NCI-H1436 treated with DMSO at 0.1 percent for 48 hours (cell line): ENCODE measurements at regions not wholly inside any gene's neighbourhood (a gene's known extent, or its start where the extent isn't known, plus 50 kb on each side); places are given as distances from the start of the nearest gene placed in this dataset.
"Not testable (repeated sequence)": the region's sequence is repeated elsewhere in the genome, so short reads cannot be mapped to it uniquely, and the experiment has no call there.

Experiments used
- DNase-seq: peaks from one replicate; lab custom pipeline; 2025; lab: John Stamatoyannopoulos, UW

DNA sequence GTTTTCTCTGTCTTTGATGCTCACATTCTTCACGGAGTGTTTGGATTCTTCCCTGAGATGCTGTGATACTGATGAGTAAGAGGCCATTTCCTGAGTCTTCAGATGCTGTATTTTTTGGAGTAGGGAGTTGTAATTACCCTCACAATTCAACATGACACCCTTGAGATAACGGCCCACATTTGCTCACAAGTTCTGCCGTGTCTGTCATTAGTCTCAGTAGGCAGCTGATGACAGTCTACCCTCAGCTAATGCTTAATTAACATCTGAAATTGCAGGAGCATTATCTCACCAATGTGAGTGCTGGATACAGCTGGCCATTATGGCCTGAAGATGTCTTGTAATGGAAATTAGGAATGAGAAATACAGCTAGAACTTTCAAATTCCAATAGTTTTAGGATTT, 307.1 kb upstream of the ADCY2 start:
- DNase-seq: no peak

DNA sequence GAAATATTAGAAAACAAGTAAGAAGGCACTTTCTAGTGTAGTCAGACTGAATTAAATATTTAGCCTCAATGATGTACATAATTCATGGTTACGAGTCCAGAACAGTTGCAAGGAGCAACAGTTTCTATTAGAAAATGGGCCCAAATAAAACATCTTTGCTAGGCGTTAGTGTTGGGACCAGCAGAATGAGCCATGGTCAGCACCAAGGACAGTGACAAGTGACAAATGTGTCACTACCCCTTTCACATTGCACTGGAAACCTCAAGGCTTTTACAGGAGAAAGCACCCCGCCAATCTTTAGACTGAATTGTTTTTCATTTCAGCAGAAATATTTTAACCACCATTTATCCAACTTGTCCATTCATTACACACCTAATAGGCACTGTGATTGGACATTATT, 301.3 kb upstream of the ADCY2 start:
- no peak for DNase-seq

DNA sequence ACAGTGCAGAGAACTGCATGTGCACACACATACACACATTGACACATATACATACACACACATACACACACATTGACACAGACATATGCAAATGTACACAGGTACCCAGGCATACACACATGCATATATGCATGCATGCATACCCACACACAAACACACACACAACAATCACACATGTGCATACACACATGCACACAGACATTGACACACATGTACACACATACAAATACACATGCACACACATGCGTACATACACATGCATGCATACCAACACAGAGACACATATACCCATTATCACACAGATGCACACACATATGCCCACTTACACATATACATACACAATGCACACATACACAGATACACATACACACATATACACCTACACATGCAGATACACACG, 299.6 kb upstream of the ADCY2 start:
- no peak for DNase-seq

DNA sequence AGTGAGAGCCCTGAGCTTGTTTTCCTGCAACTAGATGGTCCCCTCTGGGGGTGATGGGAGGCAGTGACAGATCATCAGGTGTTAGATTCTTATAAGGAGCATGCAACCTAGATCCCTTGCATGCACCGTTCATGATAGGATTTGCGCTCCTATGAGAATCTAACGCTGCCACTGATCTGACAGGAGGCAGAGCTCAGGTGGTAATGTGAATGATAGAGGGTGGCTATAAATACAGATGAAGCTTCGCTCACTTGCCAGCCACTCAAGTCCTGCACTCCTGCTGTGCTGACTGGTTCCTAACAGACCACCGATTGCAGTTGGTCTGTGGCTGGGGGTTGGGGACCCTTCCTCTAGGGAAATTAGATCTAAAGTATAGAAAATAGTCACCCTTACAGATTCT, 290.6 kb upstream of the ADCY2 start:
- no peak for DNase-seq

DNA sequence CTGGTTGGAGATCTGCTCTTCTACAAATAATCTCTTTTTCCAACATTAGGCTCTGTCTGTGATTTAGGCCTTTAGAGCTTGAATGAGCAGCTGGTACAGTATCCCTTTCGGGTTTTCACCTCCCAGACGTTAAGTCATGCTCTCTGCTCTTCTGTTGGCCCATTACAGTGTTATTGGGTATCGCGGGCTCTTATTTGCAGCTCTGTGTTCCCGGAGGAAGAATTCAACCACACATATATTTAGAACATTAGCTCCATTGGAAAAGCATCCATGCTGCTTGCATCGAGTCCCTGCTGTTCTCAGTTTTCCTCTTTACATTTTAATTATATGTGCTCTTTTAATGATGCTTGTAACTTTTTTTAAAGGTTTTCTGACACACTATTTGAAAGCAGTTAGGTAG, 278.0 kb upstream of the ADCY2 start:
- DNase-seq: no peak

DNA sequence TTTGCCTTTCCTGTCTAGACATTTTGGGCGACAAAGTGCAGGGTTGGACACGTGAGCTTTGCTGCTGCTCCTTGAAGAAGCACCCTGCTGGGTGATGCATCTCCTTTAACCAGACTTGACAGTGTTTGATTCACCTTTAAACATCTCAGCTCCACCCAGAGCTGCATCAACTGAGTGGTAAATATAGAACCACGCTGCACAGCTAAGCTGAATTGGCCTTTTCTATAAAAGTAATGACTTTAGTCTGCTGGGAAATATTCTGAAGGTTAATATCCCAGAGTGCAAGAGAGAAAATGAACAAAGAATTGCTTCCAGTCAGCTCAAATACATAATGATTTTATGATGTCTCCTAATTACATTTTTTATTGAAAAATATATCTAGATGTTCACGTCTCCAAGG, 264.3 kb upstream of the ADCY2 start:
- DNase-seq: no peak

DNA sequence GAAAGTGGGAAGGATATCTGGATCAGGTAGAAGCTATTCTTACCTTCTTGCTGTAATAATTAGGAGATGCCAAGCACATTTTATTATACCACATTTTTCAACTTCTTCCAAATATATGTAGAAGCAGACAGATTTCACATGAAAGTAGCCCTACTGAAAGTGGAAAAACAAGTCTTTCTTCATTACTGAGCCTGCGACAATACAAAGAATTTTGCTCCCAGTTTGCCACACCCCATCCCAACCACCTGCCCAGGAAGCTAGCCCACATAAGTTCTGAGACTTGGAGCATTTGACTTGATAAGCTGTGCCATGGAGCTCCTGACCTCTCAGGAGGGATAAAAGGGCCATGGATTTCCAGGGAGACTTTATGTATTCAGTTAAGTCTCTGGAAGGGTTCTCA, 249.1 kb upstream of the ADCY2 start:
- no peak for DNase-seq

DNA sequence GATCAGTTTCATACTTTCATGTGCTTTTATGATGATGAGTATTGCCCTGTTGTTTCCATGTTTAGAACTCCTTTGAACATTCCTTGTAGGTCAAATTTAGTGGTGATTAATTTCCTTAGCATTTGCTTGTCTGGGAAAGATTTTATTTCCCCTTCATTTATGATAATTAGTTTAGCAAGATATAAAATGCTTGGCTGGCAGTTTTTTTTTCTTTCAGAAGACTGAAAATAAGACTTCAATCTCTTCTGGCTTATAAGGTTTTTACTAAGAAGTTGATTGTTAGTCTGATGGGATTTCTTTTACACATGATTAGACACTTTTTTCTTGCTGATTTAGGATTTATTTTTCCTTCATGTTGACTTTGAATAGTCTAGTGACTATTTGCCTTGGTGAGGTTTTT, 238.9 kb upstream of the ADCY2 start:
- no peak for DNase-seq

DNA sequence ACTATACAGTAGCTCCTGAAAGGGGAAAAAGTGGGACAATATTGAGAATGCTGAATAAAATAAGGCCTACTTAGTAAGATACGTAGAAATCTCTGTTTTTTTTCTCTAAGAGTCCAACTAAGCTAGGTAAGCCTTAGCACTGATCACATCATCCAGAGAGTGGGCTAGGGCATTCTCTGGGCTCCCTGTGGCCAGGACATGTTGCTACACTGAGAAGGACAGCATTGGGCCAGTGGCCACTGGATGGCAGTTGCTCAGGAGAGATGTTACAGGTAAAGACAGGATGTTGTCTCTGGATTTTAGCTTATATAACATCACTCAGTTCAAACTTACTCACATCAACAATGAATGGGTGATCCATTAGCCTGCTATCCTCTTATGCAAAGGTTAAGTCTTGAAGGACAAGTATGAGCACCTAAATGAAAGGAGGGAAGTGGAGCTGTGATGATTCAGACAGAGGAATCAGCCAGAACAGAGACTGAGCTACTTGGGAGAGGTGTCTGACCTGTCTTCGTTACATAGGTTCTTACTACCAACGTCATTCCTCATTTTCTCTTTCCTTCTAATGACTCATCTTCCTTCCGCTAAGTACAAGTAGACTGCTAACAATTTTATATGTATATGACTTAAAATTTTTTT, 226.6 kb upstream of the ADCY2 start:
- no peak for DNase-seq

DNA sequence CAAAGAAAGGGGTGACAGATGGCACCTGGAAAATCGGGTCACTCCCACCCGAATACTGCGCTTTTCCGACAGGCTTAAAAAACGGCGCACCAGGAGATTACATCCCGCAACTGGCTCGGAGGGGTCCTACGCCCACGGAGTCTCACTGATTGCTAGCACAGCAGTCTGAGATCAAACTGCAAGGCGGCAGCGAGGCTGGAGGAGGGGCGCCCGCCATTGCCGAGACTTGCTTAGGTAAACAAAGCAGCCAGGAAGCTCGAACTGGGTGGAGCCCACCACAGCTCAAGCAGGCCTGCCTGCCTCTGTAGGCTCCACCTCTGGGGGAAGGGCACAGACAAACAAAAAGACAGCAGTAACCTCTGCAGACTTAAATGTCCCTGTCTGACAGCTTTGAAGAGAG, 225.2 kb upstream of the ADCY2 start:
- not testable (repeated sequence) for DNase-seq

DNA sequence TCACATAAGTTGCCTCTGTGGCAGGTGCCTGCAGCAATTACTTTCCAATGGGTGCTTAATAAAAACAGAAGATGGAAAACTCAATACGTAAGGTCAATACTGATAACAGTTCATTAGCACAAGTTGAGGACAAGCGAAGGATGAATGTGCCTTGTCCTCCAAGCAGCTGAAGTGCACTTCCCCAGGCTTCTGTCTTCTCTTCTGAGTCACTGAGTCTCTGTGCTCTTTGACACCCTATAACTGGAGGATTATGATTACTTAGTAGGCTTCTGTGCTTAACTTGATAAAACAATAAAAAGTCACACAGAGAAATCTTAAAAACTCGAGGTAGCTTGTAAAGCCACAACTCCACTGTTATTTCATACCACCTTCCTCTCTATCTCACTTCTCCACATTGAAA, 216.6 kb upstream of the ADCY2 start:
- DNase-seq: no peak

DNA sequence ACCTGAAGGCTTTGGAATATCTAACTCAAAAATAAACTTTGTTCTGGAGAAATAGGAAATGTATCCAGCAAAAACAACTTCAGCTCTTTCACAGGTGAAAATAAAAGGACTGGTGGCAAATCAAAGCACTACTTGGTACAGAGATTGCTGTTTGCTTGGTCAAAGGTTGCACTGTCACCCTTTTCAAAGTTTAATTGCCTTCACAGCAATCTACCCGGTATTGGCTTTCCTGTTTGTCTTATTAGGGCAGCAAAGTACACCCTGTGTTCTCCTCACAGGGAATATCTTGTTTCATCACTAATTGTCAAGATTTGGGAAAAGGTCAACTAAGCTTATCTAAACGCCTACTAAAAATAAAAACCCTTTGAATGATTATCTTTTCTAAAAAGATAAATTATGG, 214.1 kb upstream of the ADCY2 start:
- DNase-seq: peak; percentile 12

DNA sequence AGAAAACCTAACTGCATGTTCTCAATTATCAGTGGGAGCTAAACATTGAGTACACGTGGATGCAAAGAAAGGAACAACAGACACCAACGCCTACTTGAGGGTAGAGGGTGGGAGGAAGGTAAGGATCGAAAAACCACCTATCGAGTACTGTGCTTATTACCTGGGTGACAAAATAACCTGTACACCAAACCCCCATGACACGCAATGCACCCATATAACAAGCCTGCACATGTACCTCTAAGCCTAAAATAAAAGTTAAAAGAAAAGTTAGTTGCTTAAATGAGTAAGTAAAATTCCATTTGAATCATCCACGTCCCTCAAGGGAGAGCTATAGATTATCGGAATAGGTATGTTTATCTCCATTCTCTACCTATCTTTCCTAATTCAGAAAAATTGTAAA, 210.2 kb upstream of the ADCY2 start:
- no peak for DNase-seq

DNA sequence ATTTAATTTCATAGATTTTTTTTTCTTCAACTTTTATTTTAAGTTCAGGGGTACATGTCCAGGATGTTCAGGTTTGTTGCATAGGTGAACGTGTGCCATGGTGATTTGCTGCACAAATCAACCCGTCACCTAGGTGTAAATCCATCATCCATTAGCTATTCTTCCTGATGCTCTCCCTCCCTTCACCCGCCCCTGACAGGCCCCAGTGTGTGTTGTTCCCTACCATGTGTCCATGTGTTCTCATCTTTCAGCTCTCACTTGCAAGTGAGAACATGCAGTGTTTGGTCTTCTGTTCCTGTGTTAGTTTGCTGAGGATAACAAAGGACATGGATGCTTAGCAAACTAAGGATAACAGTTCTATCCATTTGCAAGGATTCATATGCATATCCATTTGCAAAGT, 209.1 kb upstream of the ADCY2 start:
- no peak for DNase-seq

DNA sequence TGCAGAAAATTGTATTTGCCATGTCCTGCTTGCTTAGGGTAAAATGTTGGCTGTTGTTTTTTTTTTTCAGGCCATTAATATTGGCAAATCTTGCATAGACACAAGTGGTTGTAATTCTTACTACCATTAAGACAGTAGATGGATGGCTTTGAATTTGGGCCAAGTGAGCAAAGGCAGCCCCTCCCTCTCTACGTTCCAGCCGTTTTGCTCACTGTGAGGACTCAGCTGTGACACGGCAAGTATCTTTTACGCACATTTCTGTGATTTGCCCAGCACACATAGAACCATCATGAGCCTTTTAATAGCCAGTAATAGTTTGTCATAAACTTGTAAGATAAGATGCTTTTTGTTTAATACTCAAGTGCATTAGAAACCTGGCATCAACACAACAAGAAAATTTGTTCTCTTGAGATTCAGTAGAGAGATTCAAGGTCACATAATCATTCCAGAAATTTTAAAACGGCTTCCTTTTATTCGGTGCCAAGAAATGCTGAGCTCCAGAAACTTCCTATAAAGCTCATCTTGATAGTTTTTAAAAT, 205.2 kb upstream of the ADCY2 start:
- no peak for DNase-seq

DNA sequence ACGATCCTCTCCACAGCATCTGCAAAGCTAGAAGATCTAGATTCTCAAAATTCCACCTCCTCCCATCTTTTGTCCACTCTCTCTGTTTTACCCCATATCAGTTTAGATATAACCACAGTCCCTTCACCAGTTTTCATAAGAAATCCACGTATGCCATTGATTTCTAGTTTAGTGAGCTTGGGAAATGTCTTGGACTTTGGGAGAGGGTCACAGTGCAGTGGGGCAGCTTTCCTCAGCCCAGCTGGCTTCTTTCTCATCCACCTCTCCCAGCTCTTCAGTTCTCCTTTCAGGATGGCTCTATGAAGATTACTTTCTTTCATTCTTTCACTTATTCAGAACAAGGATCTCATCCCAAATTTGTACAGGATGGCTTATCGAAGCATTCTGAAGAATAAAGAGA, 203.9 kb upstream of the ADCY2 start:
- DNase-seq: no peak

DNA sequence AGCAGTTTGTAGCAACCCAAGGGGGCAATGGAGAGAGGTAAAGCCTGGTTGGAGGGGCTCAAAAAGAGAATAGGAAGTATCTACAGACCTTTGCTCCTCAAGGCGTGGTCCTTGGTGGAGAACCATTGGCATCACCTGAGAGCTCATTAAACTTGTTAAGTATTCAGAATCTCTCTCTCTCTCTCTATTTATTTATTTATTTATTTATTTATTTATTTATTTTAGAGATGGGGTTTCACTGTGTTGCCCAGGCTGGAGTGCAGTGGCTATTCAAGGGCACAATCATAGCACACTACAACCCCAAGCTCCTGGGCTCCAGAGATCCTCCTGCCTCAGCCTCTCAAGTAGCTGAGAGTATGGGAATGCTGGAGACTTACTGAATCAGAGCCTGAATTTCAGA, 193.1 kb upstream of the ADCY2 start:
- no peak for DNase-seq

DNA sequence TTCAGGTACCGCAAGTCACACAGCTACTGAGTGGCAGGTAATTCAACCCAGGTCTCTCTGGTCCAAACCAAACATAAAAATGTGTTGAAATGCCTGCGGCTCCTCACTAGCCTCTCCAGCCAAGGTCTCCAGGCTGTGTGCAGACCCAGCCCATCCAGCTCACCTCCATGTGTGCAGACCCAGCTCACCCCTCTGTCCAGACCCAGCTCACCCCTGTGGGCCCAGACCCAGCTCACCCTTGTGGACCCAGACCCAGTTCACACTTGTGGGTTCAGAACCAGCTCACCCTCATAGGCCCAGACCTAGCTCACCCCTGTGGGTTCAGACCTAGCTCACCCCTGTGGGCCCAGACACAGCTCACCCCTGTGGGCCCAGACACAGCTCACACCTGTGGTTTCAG, 188.0 kb upstream of the ADCY2 start:
- DNase-seq: no peak

DNA sequence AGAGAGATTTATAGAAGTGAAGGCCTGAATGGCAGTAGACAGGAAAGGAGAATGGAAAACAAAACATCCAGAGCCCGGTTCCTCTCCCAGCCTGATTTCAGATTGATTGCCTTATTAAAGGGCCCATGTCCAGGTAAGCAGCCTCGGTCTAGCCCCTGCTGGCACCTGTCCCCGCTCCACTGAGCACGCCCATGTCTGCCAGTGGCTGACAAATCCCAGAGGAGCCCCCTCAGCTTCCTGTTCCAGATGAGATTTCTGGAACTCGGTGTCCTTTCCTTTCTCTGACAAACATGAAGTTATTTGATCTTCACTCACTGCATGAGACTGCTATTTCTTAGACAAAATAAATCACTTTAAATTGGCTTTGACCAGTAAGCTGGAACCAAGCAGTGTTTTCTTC, 187.0 kb upstream of the ADCY2 start:
- DNase-seq: peak; percentile 94

DNA sequence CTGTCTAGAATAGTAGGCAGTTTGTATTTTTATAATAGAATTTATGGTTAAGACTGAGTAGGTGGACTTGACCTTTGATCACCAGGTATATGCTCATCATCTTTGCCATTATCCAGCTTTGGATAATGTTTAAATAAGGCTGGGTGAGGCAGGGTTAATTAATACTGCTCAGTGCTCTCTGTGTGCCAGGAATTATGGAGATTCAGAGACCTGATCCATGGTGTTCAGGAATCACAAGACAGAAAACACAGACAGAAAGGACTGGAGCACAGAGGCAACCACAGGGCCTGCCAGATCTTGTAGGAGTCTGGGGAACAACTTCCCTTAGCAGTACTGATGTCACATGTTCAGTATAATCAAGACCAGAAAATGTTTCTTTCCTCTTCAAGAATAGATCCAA, 186.3 kb upstream of the ADCY2 start:
- peak; percentile 70 for DNase-seq

DNA sequence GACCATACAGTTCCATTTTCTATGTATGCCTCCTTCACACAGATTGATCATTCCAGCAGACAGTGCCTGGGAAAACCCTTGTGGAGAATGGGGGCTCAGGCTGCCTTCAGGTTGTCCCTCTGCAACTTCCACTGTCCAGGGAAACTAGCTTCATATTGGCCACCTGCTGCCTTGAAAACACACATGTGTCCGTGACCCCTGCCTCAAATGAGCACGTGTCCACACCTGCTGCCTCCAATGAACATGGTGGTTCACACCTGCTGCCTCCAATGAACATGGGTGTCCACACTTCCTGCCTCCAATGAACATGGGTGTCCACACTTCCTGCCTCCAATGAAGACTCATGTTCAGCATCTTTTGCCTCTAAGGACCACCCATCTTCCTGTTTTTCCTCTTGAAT, 185.4 kb upstream of the ADCY2 start:
- no peak for DNase-seq

DNA sequence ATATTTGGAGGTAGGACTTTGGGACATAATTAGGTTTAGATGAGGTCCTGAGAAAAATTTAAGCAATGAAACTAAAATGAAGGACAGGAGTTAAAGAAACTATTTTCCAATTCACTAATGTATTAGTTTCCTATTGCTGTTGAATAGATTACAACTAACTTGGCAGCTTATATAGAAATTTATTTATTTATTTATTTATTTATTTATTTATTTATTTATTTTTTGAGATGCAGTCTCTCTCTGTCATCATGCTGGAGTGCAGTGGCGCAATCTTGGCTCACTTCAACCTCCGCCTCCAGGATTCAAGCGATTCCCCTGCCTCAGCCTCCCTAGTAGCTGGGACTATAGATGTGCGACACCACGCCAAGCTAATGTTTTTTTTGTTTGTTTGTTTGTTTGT, 182.4 kb upstream of the ADCY2 start:
- DNase-seq: no peak

DNA sequence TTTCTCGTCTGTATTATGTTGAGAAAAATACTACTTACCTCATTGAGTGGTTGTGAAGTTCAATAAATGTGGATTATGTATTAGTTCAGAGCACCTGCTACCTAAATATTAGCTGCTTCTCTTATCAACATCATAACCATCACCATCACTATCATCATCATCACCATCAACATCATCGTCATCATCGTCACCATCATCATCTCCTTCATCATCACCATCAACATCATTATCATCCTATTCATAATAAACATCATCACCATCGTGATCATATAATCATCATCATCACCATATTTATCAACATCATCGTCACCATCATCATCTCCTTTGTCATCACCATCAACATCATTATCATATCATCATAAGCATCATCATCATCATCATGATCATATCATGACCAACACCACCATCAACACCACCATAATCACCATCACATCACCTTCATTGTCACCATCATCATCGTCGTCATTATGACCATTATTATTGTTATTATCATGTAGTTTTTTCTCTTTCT, 181.0 kb upstream of the ADCY2 start:
- no peak for DNase-seq

DNA sequence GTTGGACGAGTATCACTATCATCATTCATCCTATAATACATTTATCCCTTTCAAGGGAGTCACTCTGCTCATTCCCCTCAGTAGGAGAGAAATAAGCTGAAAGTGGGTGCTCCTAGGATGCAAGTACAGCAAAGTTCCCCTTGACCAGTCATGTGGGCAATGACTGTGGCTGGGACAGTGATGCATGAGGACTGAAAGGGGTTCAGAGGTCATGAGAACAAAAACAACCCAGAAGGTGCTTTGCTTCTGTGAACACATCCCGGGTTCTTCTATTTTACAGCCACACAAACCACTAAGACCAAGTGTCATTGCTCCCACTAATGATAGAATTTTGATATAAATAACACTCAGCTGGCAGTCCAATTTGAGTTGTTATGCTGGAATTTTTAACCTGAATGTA, 177.8 kb upstream of the ADCY2 start:
- no peak for DNase-seq
